ENCODE measurements at regions not wholly inside any gene's neighbourhood (a gene's known extent, or its start where the extent isn't known, plus 50 kb on each side); places are given as distances from the start of the nearest gene placed in this dataset.

DNA sequence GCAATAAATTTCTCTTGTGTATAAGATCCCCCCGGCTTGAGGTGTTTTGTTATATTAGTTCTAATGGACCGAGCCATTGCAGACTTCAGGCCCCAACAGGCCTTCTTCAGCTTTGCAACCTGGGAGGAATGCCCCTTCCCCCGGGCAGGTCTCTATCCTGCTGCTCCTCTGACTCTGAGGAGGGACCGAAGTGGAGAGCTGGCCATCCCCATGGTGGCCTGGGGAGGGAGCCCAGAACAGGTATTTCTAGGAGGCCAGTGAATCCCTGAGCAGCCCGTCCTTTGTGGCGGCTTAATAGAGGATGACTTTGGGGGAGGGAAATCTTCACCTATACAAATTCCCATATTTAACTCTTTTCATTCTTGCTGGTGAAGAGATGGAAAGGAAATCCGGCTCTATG lies 715.8 kb upstream of the SOX11 start:
- H3K4me3 ChIP-seq (replicated peaks in 1 of 2; ENCODE audit: low read depth in 1 of 2, low read length in 2 of 2) = no peak overlapping the region
- no TSS peak for BruUV-seq (replicated peaks)
- ATAC-seq (no peak), DNase-seq (ENCODE audit: low read depth, low spot score) (no peak)
- H3K27ac ChIP-seq (ENCODE audit: low read depth, low read length) = no peak overlapping the region
- H3K4me2 ChIP-seq (ENCODE audit: low read length) = no peak overlapping the region
- ChIA-PET CTCF (no interaction called here), RAD21 (ENCODE audit: low non-redundant PET in 1 of 2, low total read pairs in 2 of 2, uncharacterized antibody in 2 of 2, unreplicated experiment in 2 of 2) (no interaction called here), POLR2A (no interaction called here)
- no peaks in the 10 kb centered on the region for H3K9me2 ChIP-seq (ENCODE audit: insufficient read depth)
- no peaks in the 10 kb centered on the region for H3K36me3 ChIP-seq (ENCODE audit: control insufficient read depth in 1 of 2, insufficient read depth in 2 of 2, low read length in 2 of 2)
- no peaks in the 10 kb centered on the region for H3K4me1 ChIP-seq (ENCODE audit: control insufficient read depth in 1 of 2, insufficient read depth in 2 of 2, low read length in 2 of 2)
- no peaks in the 10 kb centered on the region for H3K27me3 ChIP-seq (ENCODE audit: insufficient read depth, low read length)
- peaks cover 13 to 34% of the 10 kb centered on the region in 2 experiments; a peak in 3 of 4 replicates for H3K9me3 ChIP-seq (ENCODE audit: control insufficient read depth in 1 of 2, insufficient read depth in 1 of 2, low read depth in 1 of 2, low read length in 2 of 2)
- TF ChIP-seq, protein P1, sequence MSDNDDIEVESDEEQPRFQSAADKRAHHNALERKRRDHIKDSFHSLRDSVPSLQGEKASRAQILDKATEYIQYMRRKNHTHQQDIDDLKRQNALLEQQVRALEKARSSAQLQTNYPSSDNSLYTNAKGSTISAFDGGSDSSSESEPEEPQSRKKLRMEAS (IDR thresholded peaks at IDR 0.05) = no peak
- TF ChIP-seq YY1 (IDR thresholded peaks at IDR 0.05; ENCODE audit: extremely low read depth, insufficient replicate concordance, low read depth, low read length) (no peak), CBX3 (IDR thresholded peaks at IDR 0.05; ENCODE audit: low read depth) (no peak), EGR1 (IDR thresholded peaks at IDR 0.05; ENCODE audit: low read depth) (no peak), EZH2phosphoT487 (IDR thresholded peaks at IDR 0.05; ENCODE audit: borderline replicate concordance) (no peak)
- TF ChIP-seq, protein P2, sequence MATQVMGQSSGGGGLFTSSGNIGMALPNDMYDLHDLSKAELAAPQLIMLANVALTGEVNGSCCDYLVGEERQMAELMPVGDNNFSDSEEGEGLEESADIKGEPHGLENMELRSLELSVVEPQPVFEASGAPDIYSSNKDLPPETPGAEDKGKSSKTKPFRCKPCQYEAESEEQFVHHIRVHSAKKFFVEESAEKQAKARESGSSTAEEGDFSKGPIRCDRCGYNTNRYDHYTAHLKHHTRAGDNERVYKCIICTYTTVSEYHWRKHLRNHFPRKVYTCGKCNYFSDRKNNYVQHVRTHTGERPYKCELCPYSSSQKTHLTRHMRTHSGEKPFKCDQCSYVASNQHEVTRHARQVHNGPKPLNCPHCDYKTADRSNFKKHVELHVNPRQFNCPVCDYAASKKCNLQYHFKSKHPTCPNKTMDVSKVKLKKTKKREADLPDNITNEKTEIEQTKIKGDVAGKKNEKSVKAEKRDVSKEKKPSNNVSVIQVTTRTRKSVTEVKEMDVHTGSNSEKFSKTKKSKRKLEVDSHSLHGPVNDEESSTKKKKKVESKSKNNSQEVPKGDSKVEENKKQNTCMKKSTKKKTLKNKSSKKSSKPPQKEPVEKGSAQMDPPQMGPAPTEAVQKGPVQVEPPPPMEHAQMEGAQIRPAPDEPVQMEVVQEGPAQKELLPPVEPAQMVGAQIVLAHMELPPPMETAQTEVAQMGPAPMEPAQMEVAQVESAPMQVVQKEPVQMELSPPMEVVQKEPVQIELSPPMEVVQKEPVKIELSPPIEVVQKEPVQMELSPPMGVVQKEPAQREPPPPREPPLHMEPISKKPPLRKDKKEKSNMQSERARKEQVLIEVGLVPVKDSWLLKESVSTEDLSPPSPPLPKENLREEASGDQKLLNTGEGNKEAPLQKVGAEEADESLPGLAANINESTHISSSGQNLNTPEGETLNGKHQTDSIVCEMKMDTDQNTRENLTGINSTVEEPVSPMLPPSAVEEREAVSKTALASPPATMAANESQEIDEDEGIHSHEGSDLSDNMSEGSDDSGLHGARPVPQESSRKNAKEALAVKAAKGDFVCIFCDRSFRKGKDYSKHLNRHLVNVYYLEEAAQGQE (IDR thresholded peaks at IDR 0.05; ENCODE audit: low read depth) = no peak
- no peaks in the 10 kb centered on the region; the same call in 1 of the 2 replicates for H4K20me1 ChIP-seq (ENCODE audit: insufficient read depth)
- intact Hi-C loops (cut with micrococcal nuclease) = no loop called here
- no peaks in the 10 kb centered on the region for H3K79me2 ChIP-seq (ENCODE audit: insufficient read depth, low read length)
- H2AFZ ChIP-seq (ENCODE audit: low read depth, low read length, poor library complexity, severe bottlenecking) = no peak overlapping the region
- no peak overlapping the region for H3K9ac ChIP-seq (ENCODE audit: low read length)

DNA sequence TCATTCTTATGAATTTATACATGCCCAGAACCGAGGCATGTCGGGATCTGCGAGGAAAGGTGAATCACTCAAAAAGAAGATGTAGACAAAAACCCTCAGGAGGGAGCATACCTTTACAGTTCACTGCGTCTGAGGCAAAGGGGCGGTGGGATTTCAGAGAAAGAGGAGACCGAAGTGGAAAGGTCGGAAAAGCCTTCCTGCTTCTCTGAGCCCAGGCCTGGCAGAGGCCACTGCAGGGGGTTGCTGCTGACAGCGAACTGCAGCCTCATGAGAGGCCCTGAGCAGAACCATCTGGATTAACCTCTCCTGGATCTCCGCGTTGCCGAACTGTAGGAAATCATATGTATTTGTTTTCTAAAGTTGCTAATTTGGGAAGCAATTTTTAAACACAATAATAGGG lies 713.1 kb upstream of the SOX11 start:
- H4K20me1 ChIP-seq (ENCODE audit: insufficient read depth) = no peaks in the 10 kb centered on the region; the same call in 1 of the 2 replicates
- ChIA-PET CTCF (no interaction called here), POLR2A (no interaction called here), RAD21 (ENCODE audit: low non-redundant PET in 1 of 2, low total read pairs in 2 of 2, uncharacterized antibody in 2 of 2, unreplicated experiment in 2 of 2) (no interaction called here)
- intact Hi-C loops (cut with micrococcal nuclease) = no loop called here
- H2AFZ ChIP-seq (ENCODE audit: low read depth, low read length, poor library complexity, severe bottlenecking) = no peak overlapping the region
- BruUV-seq (replicated peaks) = no TSS peak
- no peak overlapping the region for H3K27ac ChIP-seq (ENCODE audit: low read depth, low read length)
- no peak overlapping the region for H3K4me2 ChIP-seq (ENCODE audit: low read length)
- no peak overlapping the region for H3K4me3 ChIP-seq (replicated peaks in 1 of 2; ENCODE audit: low read depth in 1 of 2, low read length in 2 of 2)
- H3K36me3 ChIP-seq (ENCODE audit: control insufficient read depth in 1 of 2, insufficient read depth in 2 of 2, low read length in 2 of 2) = no peaks in the 10 kb centered on the region
- no peaks in the 10 kb centered on the region for H3K79me2 ChIP-seq (ENCODE audit: insufficient read depth, low read length)
- ATAC-seq (no peak), DNase-seq (ENCODE audit: low read depth, low spot score) (no peak)
- H3K9ac ChIP-seq (ENCODE audit: low read length) = no peak overlapping the region
- no peaks in the 10 kb centered on the region for H3K9me2 ChIP-seq (ENCODE audit: insufficient read depth)
- no peaks in the 10 kb centered on the region for H3K4me1 ChIP-seq (ENCODE audit: control insufficient read depth in 1 of 2, insufficient read depth in 2 of 2, low read length in 2 of 2)
- no peaks in the 10 kb centered on the region for H3K27me3 ChIP-seq (ENCODE audit: insufficient read depth, low read length)
- peaks cover 5 to 16% of the 10 kb centered on the region in 2 experiments; a peak in 2 of 4 replicates for H3K9me3 ChIP-seq (ENCODE audit: control insufficient read depth in 1 of 2, insufficient read depth in 1 of 2, low read depth in 1 of 2, low read length in 2 of 2)
- no peak for TF ChIP-seq TCF7L2 (IDR thresholded peaks at IDR 0.05; ENCODE audit: borderline replicate concordance, extremely low read depth, insufficient read depth, insufficient read length)
- no peak for TF ChIP-seq CEBPB (IDR thresholded peaks at IDR 0.05; ENCODE audit: low read depth)
- TF ChIP-seq, protein P3, sequence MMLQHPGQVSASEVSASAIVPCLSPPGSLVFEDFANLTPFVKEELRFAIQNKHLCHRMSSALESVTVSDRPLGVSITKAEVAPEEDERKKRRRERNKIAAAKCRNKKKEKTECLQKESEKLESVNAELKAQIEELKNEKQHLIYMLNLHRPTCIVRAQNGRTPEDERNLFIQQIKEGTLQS (IDR thresholded peaks at IDR 0.05) = no peak
- TF ChIP-seq EZH2 (IDR thresholded peaks at IDR 0.05) = no peak
- no peak for TF ChIP-seq ZFX (IDR thresholded peaks at IDR 0.05)
- TF ChIP-seq CBX3 (IDR thresholded peaks at IDR 0.05; ENCODE audit: low read depth) = no peak
- TF ChIP-seq, protein P2 (IDR thresholded peaks at IDR 0.05; ENCODE audit: low read depth) = no peak
